ENCODE measurements at regions not wholly inside any gene's neighbourhood (a gene's known extent, or its start where the extent isn't known, plus 50 kb on each side); places are given as distances from the start of the nearest gene placed in this dataset.

GRCh38 chr1:60982539-60982938 is 99.8 kb upstream of the NFIA start:
- no peak for DNase-seq (ENCODE audit: low spot score in 2 of 2)
- TF ChIP-seq POLR2A (IDR thresholded peaks at IDR 0.05) (no peak), CTCF (IDR thresholded peaks at IDR 0.05) (no peak)
- intact Hi-C loops (cut with DNase I; ENCODE audit: low total_unique reads): no loop called here
- WGBS, 2 donors: 85 to 90% methylated on average over 1 of the region's 1 CpG
- no peak overlapping the region for H3K4me3 ChIP-seq (ENCODE audit: low read depth, poor library complexity, severe bottlenecking)

GRCh38 chr1:60981357-60981756 is 101.0 kb upstream of the NFIA start:
- no peak for DNase-seq (ENCODE audit: low spot score in 2 of 2)
- WGBS, 2 donors: 81 to 93% methylated on average over 1 of the region's 1 CpG
- intact Hi-C loops (cut with DNase I; ENCODE audit: low total_unique reads): no loop called here
- TF ChIP-seq POLR2A (IDR thresholded peaks at IDR 0.05) (no peak), CTCF (IDR thresholded peaks at IDR 0.05) (no peak)
- H3K4me3 ChIP-seq (ENCODE audit: low read depth, poor library complexity, severe bottlenecking): no peak overlapping the region

DNA sequence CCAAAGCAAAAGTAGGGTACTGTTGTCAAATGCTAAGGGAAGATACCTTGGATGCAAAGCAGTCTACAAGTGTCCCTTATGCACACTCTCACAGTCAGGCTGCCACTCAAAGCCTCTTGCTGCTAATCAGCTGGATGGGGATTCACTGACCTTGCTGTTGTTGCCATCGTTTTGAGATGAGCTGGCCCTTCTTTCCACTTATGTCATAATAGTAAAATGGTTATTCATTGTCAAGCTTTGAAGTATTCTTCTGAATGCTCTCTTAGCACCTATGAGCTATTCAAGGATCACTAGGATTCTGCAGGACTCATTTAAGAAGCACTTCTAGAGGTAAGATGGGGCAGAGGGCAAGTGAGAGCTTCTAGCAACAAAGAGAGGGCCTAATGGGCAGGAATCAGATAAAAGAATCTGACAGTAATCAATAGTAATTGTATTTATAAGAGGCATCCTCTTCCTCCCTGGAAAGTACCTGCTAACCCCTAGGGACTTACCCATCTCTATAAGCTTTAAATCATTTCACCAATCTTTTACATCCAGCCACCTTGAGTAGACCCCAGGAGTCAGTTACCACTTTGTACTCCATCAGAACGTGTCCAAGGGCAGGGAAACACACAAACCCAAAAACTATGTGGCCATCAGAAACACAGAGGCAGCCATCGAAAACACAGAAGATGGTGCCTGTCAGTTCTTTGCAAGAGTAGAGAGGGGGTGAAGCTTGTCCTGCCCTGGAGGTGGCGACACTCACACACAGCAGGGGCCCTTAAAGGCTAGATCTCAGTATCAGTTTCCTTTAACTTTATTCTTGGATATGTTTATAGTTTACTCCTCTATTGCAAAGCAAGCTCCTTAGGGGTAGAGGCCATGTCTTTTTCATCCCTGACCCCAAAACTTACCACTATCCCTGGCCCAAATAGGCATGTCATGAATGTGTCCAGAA is 103.7 kb upstream of the NFIA start:
- WGBS, 2 donors: 67 to 70% methylated on average over 4 of the region's 4 CpGs
- H3K4me3 ChIP-seq (ENCODE audit: low read depth, poor library complexity, severe bottlenecking): no peak overlapping the region
- no peak for TF ChIP-seq POLR2A (IDR thresholded peaks at IDR 0.05)
- TF ChIP-seq CTCF (IDR thresholded peaks at IDR 0.05): no peak
- intact Hi-C loops (cut with DNase I; ENCODE audit: low total_unique reads): loop anchor here (10.0 kb wide), 1 partner anchor 476 kb away; no protein-coding TSS in a partner anchor
- DNase-seq (ENCODE audit: low spot score in 2 of 2): no peak

DNA sequence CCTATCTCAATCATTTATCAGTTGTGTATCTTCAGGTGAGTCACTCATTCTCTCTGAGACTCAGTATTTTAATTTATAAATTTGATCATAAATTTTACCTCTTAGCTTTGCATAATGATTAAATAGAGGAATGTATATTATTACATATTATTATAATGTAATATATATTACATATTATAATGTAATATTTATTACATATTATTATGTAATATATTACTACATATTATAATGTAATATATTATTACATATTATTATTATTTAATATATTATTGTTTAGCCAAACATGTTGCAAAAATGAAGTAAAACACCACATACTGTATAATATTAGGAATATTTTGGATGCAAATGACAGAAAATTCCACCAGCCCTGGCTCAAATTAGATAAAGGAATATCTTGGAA is 104.7 kb upstream of the NFIA start:
- intact Hi-C loops (cut with DNase I; ENCODE audit: low total_unique reads): loop anchor here (10.0 kb wide), 1 partner anchor 477 kb away; no protein-coding TSS in a partner anchor
- no peak for DNase-seq (ENCODE audit: low spot score in 2 of 2)
- no peak overlapping the region for H3K4me3 ChIP-seq (ENCODE audit: low read depth, poor library complexity, severe bottlenecking)
- TF ChIP-seq POLR2A (IDR thresholded peaks at IDR 0.05) (no peak), CTCF (IDR thresholded peaks at IDR 0.05) (no peak)

DNA sequence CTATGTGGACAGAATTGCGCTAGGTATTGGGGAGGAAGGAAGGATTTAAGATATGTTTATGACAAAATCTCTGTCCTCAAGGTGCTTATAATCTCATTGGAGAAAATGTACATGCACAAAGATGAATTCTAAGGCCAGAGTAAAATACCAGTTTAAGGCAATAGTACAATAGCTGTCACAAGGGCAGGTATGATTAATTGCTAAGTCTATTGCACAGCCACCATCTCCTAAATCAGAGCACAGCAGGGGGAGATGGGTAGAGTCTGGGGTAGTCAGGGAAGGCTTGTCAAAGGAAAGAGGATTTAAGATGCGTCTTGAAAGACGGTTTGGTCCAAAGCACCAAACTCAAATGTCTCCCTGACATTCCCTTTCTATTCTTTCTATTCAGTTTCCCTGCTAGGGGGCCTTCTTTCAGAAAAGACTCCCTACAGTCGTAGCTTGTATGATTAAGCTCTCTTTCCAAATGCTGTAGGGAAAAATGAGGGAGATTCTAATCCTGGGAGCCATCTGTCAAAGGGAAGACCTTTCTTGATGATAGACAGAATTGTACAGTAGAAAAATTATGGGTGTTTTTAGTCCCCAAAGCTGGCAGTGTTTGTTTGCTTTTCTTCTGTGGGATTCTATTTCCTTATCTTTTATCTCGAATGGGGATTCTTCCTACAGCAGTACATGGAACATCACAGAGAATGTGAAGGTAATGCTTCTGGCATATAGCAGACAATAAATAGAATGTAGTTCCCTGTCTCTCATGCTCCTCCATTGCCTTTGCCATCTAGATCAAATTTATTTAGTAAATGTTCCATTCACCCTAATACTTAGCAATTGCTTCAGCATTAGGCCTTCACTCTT is 107.6 kb upstream of the NFIA start:
- no peak overlapping the region for H3K4me3 ChIP-seq (ENCODE audit: low read depth, poor library complexity, severe bottlenecking)
- TF ChIP-seq POLR2A (IDR thresholded peaks at IDR 0.05) (no peak), CTCF (IDR thresholded peaks at IDR 0.05) (no peak)
- intact Hi-C loops (cut with DNase I; ENCODE audit: low total_unique reads): loop anchor here (5.0 to 10.0 kb wide), 3 partner anchors 68 to 878 kb away; no protein-coding TSS in a partner anchor
- DNase-seq (ENCODE audit: low spot score in 2 of 2): no peak
- WGBS, 2 donors: 93 to 94% methylated on average over 5 of the region's 5 CpGs

Data from lower leg skin (tissue), 4 donors.